GM12878 (cell line): ENCODE measurements at regions not wholly inside any gene's neighbourhood (a gene's known extent, or its start where the extent isn't known, plus 50 kb on each side); places are given as distances from the start of the nearest gene placed in this dataset.

ENCODE experiments used
- GATAD2B ChIP-seq: fragments of 450-650 bp; conservative IDR thresholded peaks from 2 replicates; pipeline ENCODE4 v1.6.1; 2017; ENCODE audit warnings: low read depth, mild to moderate bottlenecking, moderate library complexity
- MXI1 ChIP-seq: fragments of 150-350 bp; IDR thresholded peaks from 2 replicates; pipeline ENCODE4 v1.6.1; 2011; ENCODE audit warnings: low read depth, mild to moderate bottlenecking, inconsistent platforms, low read length, improper control_type of control experiment
- POLR2AphosphoS5 ChIP-seq: IDR thresholded peaks from 2 replicates; pipeline ENCODE4 v1.6.1; 2011; ENCODE audit warnings: mild to moderate bottlenecking, low read length, inconsistent platforms
- RAD51 ChIP-seq: fragments of 450-650 bp; IDR thresholded peaks from 2 replicates; pipeline ENCODE4 v1.6.1; 2016; ENCODE audit warnings: moderate library complexity, mild to moderate bottlenecking, inconsistent platforms
- TF ChIP-seq, protein P1 (sequence below), 3 experiments: IDR thresholded peaks in 2 of 3; conservative IDR thresholded peaks in 1 of 3; 2 replicates each; pipeline ENCODE4 v1.5.1; 2011; ENCODE audit warnings: low read depth in 3 of 3, low read length in 3 of 3, mild to moderate bottlenecking in 3 of 3, control low read depth in 2 of 3, moderate library complexity in 2 of 3, inconsistent platforms in 1 of 3, mixed read lengths in 1 of 3; ENCODE audit not compliant: control insufficient read depth in 2 of 3, insufficient read depth in 1 of 3; ENCODE audit errors: extremely low read depth in 1 of 3

DNA sequence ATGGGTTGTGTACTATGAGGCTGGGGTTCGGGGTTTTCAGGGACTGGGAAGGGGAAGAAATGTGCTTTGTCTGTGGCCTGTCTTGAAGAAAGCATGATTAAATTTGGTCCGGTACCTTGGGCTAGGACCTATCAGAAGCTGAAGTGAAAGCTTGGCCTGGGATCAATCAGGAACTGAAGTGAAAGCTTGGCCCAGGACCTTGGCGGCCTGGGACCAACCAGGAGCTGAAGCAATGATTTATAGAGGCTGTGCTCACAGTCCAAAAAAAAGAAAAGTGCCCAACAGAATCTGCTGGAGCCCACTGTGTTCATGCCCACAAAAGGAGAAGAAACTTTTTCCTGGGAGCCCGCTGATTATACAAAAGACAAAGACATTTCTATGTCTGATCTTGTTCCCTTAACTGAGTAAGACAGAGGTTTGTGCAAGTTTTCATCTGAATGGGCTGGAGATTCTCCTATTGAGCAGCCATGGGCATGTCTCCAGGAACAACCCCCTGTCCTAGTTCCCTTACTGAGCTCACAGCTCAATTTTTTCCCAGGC lies 1427.9 kb downstream of the FAM133A start:
- no peak for TF ChIP-seq GATAD2B
- TF ChIP-seq, protein P1, sequence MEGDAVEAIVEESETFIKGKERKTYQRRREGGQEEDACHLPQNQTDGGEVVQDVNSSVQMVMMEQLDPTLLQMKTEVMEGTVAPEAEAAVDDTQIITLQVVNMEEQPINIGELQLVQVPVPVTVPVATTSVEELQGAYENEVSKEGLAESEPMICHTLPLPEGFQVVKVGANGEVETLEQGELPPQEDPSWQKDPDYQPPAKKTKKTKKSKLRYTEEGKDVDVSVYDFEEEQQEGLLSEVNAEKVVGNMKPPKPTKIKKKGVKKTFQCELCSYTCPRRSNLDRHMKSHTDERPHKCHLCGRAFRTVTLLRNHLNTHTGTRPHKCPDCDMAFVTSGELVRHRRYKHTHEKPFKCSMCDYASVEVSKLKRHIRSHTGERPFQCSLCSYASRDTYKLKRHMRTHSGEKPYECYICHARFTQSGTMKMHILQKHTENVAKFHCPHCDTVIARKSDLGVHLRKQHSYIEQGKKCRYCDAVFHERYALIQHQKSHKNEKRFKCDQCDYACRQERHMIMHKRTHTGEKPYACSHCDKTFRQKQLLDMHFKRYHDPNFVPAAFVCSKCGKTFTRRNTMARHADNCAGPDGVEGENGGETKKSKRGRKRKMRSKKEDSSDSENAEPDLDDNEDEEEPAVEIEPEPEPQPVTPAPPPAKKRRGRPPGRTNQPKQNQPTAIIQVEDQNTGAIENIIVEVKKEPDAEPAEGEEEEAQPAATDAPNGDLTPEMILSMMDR (IDR thresholded peaks at IDR 0.05 in 2 of 3, conservative IDR thresholded peaks at IDR 0.05 in 1 of 3; ENCODE audit: control insufficient read depth in 2 of 3, extremely low read depth in 1 of 3, insufficient read depth in 1 of 3, low read depth in 3 of 3, low read length in 3 of 3): no peak
- no peak for TF ChIP-seq MXI1
- no peak for TF ChIP-seq RAD51
- no peak for TF ChIP-seq POLR2AphosphoS5
